ENCODE measurements at regions not wholly inside any gene's neighbourhood (a gene's known extent, or its start where the extent isn't known, plus 50 kb on each side); places are given as distances from the start of the nearest gene placed in this dataset.
A peak's percentile ranks its signal among the peaks of the same experiment; 100 is the strongest.

GRCh38 chr4:81651243-81651899, 179.7 kb upstream of the RASGEF1B start:
- no peak for DNase-seq

GRCh38 chr4:81650606-81651242, 179.0 kb upstream of the RASGEF1B start:
- DNase-seq: no peak

DNA sequence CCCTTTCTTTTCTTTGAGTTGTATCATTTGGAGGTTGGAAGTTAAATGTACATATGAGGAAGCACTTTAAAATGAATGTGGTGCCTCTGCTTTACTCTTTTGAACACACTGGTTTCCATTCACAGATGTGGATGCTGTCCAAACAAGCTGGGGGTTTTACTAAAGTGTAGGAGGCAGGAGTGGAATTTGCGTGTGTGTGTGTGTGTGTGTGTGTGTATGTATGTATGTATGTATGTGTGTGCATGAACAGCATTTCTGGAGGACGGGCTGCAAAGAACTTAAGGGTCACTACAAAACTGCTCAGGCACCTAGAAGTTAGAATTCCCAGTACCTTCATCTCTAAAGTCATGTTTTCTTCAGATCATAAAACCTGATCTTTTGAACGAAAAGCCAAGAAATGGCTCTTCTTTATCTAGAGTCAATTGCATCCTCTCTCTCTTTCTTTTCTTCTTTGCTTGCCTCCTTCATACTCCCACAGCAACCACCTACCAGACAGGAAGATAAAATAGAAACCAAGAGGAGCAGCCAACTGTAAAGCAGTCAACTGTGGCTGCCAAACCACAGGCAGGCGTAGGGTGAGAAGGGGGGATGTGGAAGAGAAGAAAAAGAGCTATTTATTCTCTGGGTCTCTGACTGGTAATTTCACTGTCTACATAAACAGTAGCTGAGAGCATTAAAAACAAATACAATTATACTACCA, 177.0 kb upstream of the RASGEF1B start:
- DNase-seq: no peak

DNA sequence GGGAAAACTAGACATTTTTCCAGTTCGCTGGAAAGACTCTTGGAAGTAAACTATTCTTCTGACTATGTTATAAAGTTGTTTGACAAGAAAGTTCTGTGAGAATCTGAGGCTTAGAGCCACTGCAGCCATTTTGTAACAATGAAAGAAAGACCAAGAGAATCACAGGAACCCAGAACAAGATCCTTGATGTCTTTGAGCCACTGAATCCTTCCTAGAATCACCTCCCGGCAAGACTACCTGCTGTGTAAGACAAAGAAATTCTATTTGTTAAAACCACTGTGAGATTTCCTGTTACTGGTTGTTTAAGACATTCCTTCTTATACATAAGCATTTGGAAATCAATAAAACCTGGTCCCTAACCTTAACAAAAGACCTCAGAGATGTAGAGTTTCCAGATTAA, 175.7 kb upstream of the RASGEF1B start:
- no peak for DNase-seq

DNA sequence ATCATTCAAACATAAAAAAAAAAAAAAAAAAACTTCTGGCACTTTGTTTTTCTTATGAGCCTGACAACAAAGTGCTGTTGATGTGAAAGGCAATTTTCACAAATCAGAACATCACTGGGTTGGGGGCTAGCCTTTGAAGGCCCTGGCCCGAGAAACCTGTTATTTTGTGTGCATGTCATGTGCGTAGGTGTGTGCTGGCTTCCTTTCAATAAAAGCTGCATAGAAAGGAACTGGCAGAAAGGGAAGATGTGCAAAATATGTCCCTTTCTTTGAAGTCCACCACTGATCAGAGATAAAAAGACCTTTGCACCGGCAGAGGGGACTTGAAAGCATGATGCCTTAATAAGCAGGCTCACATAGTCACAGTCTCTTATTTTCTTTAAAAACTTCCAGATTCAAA, 170.8 kb upstream of the RASGEF1B start:
- no peak for DNase-seq

DNA sequence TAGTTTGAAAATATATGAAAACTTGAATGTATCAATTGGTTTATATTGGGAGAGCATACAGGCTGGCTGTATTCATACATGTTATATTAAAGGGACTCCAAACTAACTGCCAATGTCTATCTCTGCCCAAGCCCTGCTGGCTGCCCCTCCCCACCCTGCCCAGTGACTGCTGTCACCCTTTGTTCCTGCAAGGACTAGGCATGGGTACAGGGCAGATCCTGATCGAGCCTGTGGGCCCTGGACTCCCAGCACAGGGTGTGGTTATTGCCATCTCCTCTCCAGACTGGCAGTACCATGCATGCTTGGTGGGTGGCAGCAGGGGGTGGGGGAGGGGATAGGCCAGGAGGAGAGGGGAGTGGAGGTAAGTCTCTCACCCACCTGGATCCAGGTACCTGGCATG, 167.5 kb upstream of the RASGEF1B start:
- no peak for DNase-seq

DNA sequence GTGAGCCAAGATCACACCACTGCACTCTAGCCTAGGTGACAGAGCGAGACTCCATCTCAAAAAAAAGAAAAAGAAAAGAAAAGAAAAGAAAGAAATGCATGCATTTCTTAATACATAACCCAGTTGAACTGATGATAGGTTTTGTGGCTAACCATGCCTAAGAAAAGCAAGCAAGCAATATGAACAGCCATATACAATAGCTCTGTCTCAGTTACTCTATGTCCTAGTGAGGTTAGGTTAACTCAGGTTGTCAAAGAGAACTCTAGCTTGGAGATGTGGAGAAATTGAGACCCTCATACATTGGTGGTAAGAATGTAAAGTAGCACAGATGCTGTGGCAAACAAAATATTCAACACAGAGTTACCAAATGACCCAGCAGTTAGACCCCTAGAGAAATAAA, 167.0 kb upstream of the RASGEF1B start:
- no peak for DNase-seq

DNA sequence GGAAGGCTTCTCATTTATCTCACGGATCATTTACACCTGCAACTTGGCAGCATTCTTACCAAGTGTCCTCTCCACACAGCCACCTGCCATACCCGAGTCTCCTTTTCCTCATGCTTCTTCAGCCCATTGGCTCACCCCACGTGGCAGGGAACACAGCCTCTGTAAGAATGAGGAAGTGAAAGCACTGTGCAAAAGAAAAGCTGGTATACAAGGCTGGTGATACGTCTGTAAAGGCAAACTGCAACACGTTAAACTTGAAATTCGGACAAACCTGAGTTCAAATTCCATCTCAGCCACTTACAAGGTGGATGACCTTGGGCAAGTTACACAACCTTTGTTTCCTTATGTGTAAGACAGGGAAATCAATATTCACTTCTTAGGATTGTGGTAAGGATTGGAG, 164.0 kb upstream of the RASGEF1B start:
- DNase-seq: peak; percentile 84

DNA sequence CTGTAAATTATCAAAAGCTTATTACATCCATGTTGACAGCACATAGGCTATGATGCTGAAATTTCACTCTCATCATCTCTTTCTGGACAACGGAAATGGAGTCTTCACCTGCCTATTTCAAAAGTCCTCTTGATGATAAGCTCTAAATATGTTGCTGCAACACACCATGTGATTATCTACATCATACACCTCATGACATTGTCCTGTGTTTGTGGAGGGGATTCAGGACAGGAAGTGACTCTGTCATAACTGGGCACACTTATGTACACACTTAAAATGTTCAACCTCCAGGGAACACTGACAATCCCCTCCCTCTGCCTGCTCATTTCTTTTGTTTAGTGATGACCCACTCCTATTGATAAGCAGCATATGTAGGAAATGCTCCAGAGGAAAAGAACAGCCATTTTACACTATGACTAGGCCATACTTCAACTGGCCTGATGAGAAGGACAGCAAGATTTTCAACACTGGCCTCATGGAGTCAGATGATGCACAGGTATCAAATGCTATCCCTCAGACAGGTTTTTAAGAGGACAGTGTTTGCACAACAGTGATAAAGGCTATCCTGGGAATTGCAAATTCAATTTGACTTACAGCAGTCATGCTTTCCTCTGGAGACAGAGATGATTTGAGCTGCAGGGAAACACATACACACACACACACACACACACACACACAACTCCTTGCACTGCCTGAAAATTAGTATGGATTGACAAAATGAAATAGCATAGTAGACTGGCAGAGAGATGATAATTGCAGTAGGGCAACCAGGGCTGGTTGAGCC, 163.3 kb upstream of the RASGEF1B start:
- DNase-seq: no peak

- DNase-seq: no peak
Observed at GRCh38 chr4:81634165-81634564, 162.5 kb upstream of the RASGEF1B start.

GRCh38 chr4:81632581-81633299, 161.0 kb upstream of the RASGEF1B start:
- DNase-seq: peak; percentile 64

DNA sequence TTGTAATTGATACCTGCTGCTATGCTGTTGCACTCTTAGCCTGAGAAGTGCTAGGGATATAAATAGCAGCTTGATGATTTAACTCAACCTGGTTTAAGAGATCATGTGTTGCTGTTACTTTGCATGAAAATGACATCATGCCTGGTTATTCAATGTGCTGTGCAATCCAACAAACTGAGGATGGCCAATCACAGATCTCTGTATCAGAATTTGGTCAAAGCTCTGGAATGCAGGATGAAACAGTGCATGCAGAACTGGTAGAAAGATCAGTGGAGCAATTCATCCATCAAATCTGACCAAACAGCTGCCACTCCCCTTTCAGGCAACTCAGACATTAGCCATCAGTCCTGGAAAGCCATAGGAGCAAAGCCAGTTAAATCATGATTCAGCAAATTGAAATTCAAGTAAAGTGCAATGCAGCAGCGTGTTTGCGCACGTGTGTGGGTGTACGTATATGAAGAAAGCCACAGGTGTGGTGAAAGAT, 160.3 kb upstream of the RASGEF1B start:
- peak; percentile 63 for DNase-seq

- DNase-seq: no peak
Observed at GRCh38 chr4:81629366-81629765, 157.7 kb upstream of the RASGEF1B start.

GRCh38 chr4:81628489-81628888, 156.8 kb upstream of the RASGEF1B start:
- DNase-seq: no peak

- no peak for DNase-seq
Observed at GRCh38 chr4:81627590-81627989, 155.9 kb upstream of the RASGEF1B start.

DNA sequence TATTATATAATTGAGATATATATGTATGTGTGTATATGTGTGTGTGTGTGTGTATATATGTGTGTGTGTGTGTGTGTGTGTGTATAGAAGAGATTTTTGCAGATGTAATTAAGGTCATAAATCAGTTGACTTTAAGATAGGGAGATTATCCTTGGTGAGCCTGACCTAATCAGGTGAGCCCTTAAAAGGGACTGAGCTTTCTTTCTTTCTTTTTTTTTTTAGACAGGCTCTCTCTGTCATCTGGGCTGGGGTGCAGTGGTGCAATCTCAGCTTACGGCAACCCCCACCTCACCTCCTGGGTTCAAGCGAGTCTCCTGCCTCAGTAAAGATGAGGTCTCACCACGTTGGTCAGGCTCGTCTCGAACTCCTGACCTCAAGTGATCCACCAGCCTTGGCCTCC, 155.1 kb upstream of the RASGEF1B start:
- DNase-seq: no peak

DNA sequence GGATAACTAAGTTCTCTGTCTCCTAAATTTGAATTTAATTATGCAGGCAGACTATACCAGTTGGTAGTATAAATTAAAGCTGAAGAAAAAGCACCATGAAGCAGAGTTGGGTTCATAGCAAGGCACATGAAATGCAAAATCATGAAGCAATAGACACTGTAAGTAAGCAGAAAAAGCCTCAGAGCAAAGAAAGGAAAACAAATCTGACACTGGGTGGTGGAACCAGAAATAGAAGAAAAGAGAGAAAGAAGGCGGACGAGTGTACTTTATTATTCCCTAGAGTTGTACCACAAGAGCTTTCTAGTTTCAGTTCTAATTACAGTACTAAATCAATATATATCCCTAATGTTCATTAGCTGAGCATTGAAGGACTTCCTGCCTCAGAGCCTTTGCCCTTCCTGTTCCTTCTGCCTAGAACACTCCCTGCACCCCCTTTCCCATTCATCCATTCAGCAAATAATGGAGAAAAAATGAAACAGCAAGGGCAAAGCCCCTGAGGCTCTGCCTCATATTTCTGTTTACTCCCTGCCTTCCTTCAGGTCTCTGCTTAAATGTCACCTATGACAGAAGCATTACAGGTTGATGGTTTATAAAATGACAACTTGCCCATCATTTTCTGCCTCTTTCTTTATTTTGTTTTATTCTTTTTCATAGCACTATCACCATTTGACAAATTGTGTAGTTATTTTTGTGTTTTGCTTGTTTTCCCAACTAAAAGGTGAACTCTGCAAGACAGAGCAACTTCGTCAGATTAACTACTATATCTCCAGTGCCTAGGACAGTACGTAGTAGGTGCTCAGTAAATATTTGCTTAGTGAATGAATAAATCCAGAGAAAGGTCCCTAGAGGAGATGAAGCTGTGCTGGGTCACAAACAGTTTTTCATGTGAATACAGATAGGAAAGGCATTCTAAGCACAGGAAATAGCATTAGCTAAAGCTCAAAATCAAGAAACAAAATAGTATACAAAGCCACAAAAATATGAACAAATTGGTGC, 154.0 kb upstream of the RASGEF1B start:
- no peak for DNase-seq

- no peak for DNase-seq
Observed at GRCh38 chr4:81623434-81623833, 151.7 kb upstream of the RASGEF1B start.

DNA sequence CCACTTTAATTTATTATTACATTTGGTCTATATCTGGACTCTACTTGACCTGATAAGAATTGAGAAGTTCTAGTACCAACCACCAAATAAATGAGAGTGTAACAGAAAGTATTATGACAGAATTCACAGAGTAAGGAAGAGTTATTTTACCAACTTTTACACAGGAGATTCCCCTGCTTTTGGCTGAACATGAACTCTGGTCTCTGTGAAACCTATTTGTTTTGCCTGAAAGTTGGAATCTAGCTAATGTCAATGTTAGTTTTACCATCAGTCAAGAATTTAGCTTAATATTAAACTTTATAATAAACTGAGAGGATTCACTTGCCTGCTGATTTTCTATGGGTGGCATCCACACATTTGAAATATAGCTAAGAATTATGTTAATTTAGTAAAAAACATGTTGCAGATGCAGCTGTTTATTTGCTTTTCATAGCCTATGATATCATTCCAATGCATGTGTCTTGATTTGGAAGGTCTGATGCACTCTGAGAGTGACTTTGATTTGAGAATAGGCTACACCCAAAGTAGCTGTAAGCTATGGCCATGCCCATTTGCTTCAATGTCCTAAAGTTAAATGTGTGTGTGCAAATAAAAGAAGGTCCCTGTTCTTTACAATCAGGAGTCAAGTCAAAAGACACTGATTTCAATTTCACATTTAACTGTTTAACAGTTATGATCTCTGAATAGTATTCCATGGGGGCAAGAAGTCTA, 150.9 kb upstream of the RASGEF1B start:
- DNase-seq: no peak

GRCh38 chr4:81622028-81622427, 150.3 kb upstream of the RASGEF1B start:
- no peak for DNase-seq

DNA sequence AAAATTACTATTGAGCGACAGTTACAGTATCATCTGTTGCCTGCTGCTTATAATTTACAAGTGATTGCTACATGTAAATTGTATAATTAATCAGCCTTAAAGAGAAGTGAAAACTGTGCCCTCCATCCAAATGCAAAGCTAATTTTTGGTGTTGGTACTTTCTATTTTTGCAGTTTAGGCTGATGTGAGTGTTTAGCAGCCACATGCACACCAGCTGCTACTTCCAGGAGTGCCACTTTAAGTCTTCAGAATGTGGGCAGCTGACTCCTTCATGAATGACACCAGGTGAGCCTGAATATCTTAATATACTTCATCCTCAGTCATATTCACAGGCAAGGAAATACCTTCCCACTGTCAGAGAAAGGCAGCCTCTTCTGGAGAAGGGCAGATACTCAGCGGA, 149.8 kb upstream of the RASGEF1B start:
- no peak for DNase-seq
